HepG2 (cell line): ENCODE measurements at regions not wholly inside any gene's neighbourhood (a gene's known extent, or its start where the extent isn't known, plus 50 kb on each side); places are given as distances from the start of the nearest gene placed in this dataset.

Experiments used
- ATAC-seq: fragments of 200-7000 bp; cut with Tn5 transposase; 3 replicates; pipeline ENCODE4 v1.9.1; 2020; ENCODE audit warnings: mild to moderate bottlenecking, moderate library complexity
- BruUV-seq: library from RNA; stranded (reverse); fragments of 400-500 nt; replicated peaks from 2 replicates; lab custom pipeline; 2021; lab: Mats Ljungman, UMichigan
- CTCF ChIA-PET: fragments of 300-600 bp; formaldehyde crosslinking; extraction: SDS; loops from one replicate; lab custom pipeline; 2021; ENCODE audit warnings: low total read pairs, inconsistent platforms, low intra/inter-chr PET ratio; lab: Yijun Ruan, JAX
- POLR2A ChIA-PET: fragments of 350-600 bp; sonication (Branson Sonifier 250); formaldehyde crosslinking; loops from one replicate; lab custom pipeline; 2020; ENCODE audit warnings: antibody characterized with exemption, inconsistent platforms; lab: Yijun Ruan, JAX
- DNase-seq: peaks from one replicate; pipeline ENCODE4 v3.0.0-alpha.2; 2015; ENCODE audit warnings: low spot score
- FAIRE-seq: peaks from 3 replicates; lab custom pipeline; 2011; peaks lifted over from hg19 to GRCh38; lab: Jason Lieb, UNC
- H2AFZ ChIP-seq: one replicate; pipeline ENCODE4 v1.6.1; 2011; ENCODE audit warnings: low read length, inconsistent platforms
- H3K27ac ChIP-seq: fragments of 300-600 bp; 3 replicates; pipeline ENCODE4 v1.8.0; 2011; ENCODE audit warnings: mixed run types, mild to moderate bottlenecking, mixed read lengths, low read length, inconsistent platforms; ENCODE audit not compliant: insufficient read depth; ENCODE audit errors: extremely low read length
- H3K27me3 ChIP-seq, 2 experiments: fragments of 200-600 bp in 1 of 2; 2 replicates in 1 of 2; 3 replicates in 1 of 2; pipeline versions ENCODE4 v1.6.0 to v1.8.0; 2011; ENCODE audit warnings: low read length in 2 of 2, mild to moderate bottlenecking in 2 of 2, moderate library complexity in 2 of 2, inconsistent platforms in 1 of 2; ENCODE audit not compliant: insufficient read depth in 2 of 2, control insufficient read depth in 1 of 2
- H3K36me3 ChIP-seq, 2 experiments: fragments of 200-600 bp in 1 of 2; replicated peaks in 1 of 2; 2 replicates in 1 of 2; 3 replicates in 1 of 2; pipeline versions ENCODE4 v1.5.1 to v1.8.0; 2011; ENCODE audit warnings: low read length in 2 of 2, inconsistent platforms in 1 of 2; ENCODE audit not compliant: insufficient read depth in 2 of 2, control insufficient read depth in 1 of 2
- H3K4me1 ChIP-seq: 2 replicates; pipeline ENCODE4 v1.5.1; 2012; ENCODE audit warnings: low read length, inconsistent platforms; ENCODE audit not compliant: insufficient read depth
- H3K4me2 ChIP-seq: 2 replicates; pipeline ENCODE4 v1.6.0; 2011; ENCODE audit warnings: low read depth, low read length, inconsistent platforms
- H3K4me3 ChIP-seq, 3 experiments: fragments of 200-600 bp in 1 of 3; sonication (generic), shearing (Covaris generic) in 1 of 3; replicated peaks in 1 of 3; 2 replicates each; pipeline ENCODE4 v1.5.1; 2011 to 2016; ENCODE audit warnings: low read length in 3 of 3, inconsistent platforms in 2 of 3, low read depth in 2 of 3, mild to moderate bottlenecking in 2 of 3, control low read depth in 1 of 3, mixed read lengths in 1 of 3; ENCODE audit not compliant: insufficient read depth in 1 of 3
- H3K79me2 ChIP-seq: one replicate; pipeline ENCODE4 v1.6.1; 2011; ENCODE audit warnings: low read length, inconsistent platforms; ENCODE audit not compliant: insufficient read depth
- H3K9ac ChIP-seq: 2 replicates; pipeline ENCODE4 v1.6.0; 2011; ENCODE audit warnings: mild to moderate bottlenecking, low read depth, low read length, inconsistent platforms; ENCODE audit not compliant: insufficient read depth
- H3K9me3 ChIP-seq: 2 replicates; pipeline ENCODE4 v1.5.1; 2012; ENCODE audit warnings: mild to moderate bottlenecking, low read length
- H4K20me1 ChIP-seq: 2 replicates; pipeline ENCODE4 v1.6.0; 2011; ENCODE audit warnings: inconsistent platforms, mild to moderate bottlenecking, low read length, moderate library complexity; ENCODE audit not compliant: insufficient read depth
- CEBPG ChIP-seq: IDR thresholded peaks from 2 replicates; pipeline ENCODE4 v1.6.1; 2016
- HDAC6 ChIP-seq: fragments of 200-600 bp; sonication (generic); IDR thresholded peaks from 2 replicates; pipeline ENCODE4 v1.7.0; 2017; ENCODE audit warnings: mild to moderate bottlenecking, antibody characterized with exemption, low read length, low read depth
- POLR2G ChIP-seq: fragments of 200-400 bp; formaldehyde crosslinking; IDR thresholded peaks from 2 replicates; pipeline ENCODE4 v1.6.1; 2018; ENCODE audit warnings: mild to moderate bottlenecking, low read depth, low read length, moderate library complexity
- SYNCRIP ChIP-seq: fragments of 200-400 bp; formaldehyde crosslinking; IDR thresholded peaks from 2 replicates; pipeline ENCODE4 v1.6.1; 2018; ENCODE audit warnings: mild to moderate bottlenecking, low read depth, low read length; ENCODE audit not compliant: insufficient read depth
- ZNF331 ChIP-seq: sonication (generic); formaldehyde crosslinking; IDR thresholded peaks from 2 replicates; pipeline ENCODE4 v1.4.0; 2020; ENCODE audit warnings: missing genetic modification reagents
- WGBS: methylation state at CpG from one replicate; pipeline ENCODE4 v1.1.6; 2017; ENCODE audit warnings: low lambda C conversion rate; 5-methylcytosine and 5-hydroxymethylcytosine counted together
- in situ Hi-C: cut with HindIII; loops from 2 replicates; pipeline ENCODE4 v1.10.0; 2017; ENCODE audit warnings: low pct_unique_long_range_greater_than_20kb; ENCODE audit not compliant: extremely low pct_ligation_motif_present
- intact Hi-C: fragments of 100-400 bp; cut with micrococcal nuclease; formaldehyde crosslinking; loops from one replicate; pipeline ENCODE4 v1.10.0; 2022; ENCODE audit not compliant: unreplicated experiment
- TF ChIP-seq, protein P1 (sequence below), 2 experiments: sonication (generic) in 1 of 2; formaldehyde crosslinking in 1 of 2; IDR thresholded peaks; 2 replicates each; pipeline versions ENCODE4 v1.4.0 to v1.6.1; 2016 to 2020; ENCODE audit warnings: borderline replicate concordance in 1 of 2, low read depth in 1 of 2, mild to moderate bottlenecking in 1 of 2, missing genetic modification reagents in 1 of 2

DNA sequence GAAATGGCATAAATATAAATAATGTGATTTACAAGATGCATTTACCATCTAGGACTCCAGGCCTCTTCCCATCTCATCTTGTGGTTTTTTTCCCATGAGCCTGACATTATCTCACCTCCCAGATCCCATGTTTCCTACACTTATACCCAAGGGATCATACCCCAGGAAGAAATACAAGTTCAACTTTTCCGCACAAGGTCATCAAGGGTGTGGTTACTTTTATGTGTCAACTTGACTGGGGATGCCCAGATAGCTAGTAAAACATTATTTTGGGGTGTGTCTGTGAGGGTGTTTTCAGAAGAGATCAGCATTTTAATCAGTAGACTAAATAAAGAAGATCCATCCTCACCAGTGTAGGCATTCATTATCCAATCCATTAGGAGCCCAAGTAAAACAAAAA is 176.3 kb upstream of the TNFAIP3 start:
- Histone ChIP-seq H4K20me1 (no peaks in the 10 kb centered on the region), H3K27ac (no peak overlapping the region), H3K79me2 (no peaks in the 10 kb centered on the region), H3K27me3 (0 out of 5 replicates have a peak, but pooled peaks cover 0 to 3% of the 10 kb centered on the region in 2 experiments), H3K4me1 (peaks cover 34% of the 10 kb centered on the region), H3K4me2 (no peak overlapping the region), H3K4me3 (no peak overlapping the region), H3K36me3 (no peaks in the 10 kb centered on the region), H2AFZ (no peak overlapping the region), H3K9ac (no peak overlapping the region), H3K9me3 (no peaks in the 10 kb centered on the region)
- ChIA-PET POLR2A (no interaction called here), CTCF (no interaction called here)
- DNase-seq, result no peak
- BruUV-seq, result no TSS peak
- WGBS, result 67% methylated on average over 1 of the region's 1 CpG
- TF ChIP-seq POLR2G (no peak), ZNF331 (CRISPR knock-in tag) (no peak), SYNCRIP (no peak), CEBPG (CRISPR knock-in tag) (no peak), HDAC6 (no peak)
- TF ChIP-seq, protein P1, sequence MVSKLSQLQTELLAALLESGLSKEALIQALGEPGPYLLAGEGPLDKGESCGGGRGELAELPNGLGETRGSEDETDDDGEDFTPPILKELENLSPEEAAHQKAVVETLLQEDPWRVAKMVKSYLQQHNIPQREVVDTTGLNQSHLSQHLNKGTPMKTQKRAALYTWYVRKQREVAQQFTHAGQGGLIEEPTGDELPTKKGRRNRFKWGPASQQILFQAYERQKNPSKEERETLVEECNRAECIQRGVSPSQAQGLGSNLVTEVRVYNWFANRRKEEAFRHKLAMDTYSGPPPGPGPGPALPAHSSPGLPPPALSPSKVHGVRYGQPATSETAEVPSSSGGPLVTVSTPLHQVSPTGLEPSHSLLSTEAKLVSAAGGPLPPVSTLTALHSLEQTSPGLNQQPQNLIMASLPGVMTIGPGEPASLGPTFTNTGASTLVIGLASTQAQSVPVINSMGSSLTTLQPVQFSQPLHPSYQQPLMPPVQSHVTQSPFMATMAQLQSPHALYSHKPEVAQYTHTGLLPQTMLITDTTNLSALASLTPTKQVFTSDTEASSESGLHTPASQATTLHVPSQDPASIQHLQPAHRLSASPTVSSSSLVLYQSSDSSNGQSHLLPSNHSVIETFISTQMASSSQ (IDR thresholded peaks at IDR 0.05; ENCODE audit: low read depth), result no peak
- TF ChIP-seq, protein P1 (CRISPR knock-in tag; IDR thresholded peaks at IDR 0.05; ENCODE audit: borderline replicate concordance), result no peak
- intact Hi-C loops, result no loop called here
- in situ Hi-C loops, result no loop called here
- no peak for FAIRE-seq
- no peak for ATAC-seq
